Esophagus muscularis mucosa (tissue), 4 donors: ENCODE measurements at regions not wholly inside any gene's neighbourhood (a gene's known extent, or its start where the extent isn't known, plus 50 kb on each side); places are given as distances from the start of the nearest gene placed in this dataset.
"Not testable (repeated sequence)": the region's sequence is repeated elsewhere in the genome, so short reads cannot be mapped to it uniquely, and the experiment has no call there.

Experiments used
- DNase-seq: peaks from one replicate; pipeline ENCODE4 v3.0.0-alpha.2; 2017; ENCODE audit errors: extremely low spot score
- H3K27ac ChIP-seq, 4 donors: fragments of 200-600 bp; sonication (generic); replicated peaks in 1 of 4; 1 replicate in 3 of 4; 2 replicates in 1 of 4; pipeline ENCODE4 v1.5.1; 2016 to 2019; ENCODE audit warnings: mild to moderate bottlenecking in 1 of 4
- H3K27me3 ChIP-seq, 4 donors: fragments of 200-600 bp; sonication (generic); one replicate each; pipeline versions ENCODE4 v1.5.1 to v1.6.0; 2016 to 2019
- H3K36me3 ChIP-seq, 4 donors: fragments of 200-600 bp; sonication (generic); one replicate each; pipeline ENCODE4 v1.5.1; 2016 to 2019
- H3K4me1 ChIP-seq, 4 donors: fragments of 200-600 bp; sonication (generic); one replicate each; pipeline ENCODE4 v1.5.1; 2016 to 2019
- H3K4me3 ChIP-seq, 4 donors: fragments of 200-600 bp; sonication (generic); 1 replicate in 2 of 4; 2 replicates in 2 of 4; pipeline ENCODE4 v1.5.1; 2016 to 2019; ENCODE audit warnings: mild to moderate bottlenecking in 4 of 4, moderate library complexity in 1 of 4
- H3K9me3 ChIP-seq, 4 donors: fragments of 200-600 bp; sonication (generic); 1 replicate in 3 of 4; 2 replicates in 1 of 4; pipeline ENCODE4 v1.5.1; 2016 to 2019
- EP300 ChIP-seq: sonication (generic); formaldehyde crosslinking; IDR thresholded peaks from one replicate; pipeline ENCODE4 v1.6.1; 2017; ENCODE audit warnings: antibody characterized with exemption
- POLR2A ChIP-seq: fragments of 450-650 bp; IDR thresholded peaks from one replicate; pipeline ENCODE4 v1.6.1; 2017; ENCODE audit warnings: antibody characterized with exemption, moderate library complexity, mild to moderate bottlenecking, low read depth
- POLR2AphosphoS5 ChIP-seq, 2 donors: sonication (generic); formaldehyde crosslinking; IDR thresholded peaks; one replicate each; pipeline ENCODE4 v1.6.1; 2017; ENCODE audit warnings: antibody characterized with exemption in 2 of 2
- whole genome bisulfite sequencing: methylation state at CpG from one replicate; pipeline ENCODE4 v1.1.5; 2018; 5-methylcytosine and 5-hydroxymethylcytosine counted together
- intact Hi-C: fragments of 100-400 bp; cut with DNase I; formaldehyde crosslinking; loops from one replicate; pipeline ENCODE4 v1.15.1; 2023
- TF ChIP-seq, protein P1 (sequence below), 3 experiments: fragments of 200-600 bp in 2 of 3; fragments of 450-650 bp in 1 of 3; sonication (generic) in 2 of 3; IDR thresholded peaks; one replicate each; pipeline ENCODE4 v1.5.1; 2017 to 2019; ENCODE audit warnings: antibody characterized with exemption in 3 of 3, mild to moderate bottlenecking in 2 of 3, moderate library complexity in 1 of 3

DNA sequence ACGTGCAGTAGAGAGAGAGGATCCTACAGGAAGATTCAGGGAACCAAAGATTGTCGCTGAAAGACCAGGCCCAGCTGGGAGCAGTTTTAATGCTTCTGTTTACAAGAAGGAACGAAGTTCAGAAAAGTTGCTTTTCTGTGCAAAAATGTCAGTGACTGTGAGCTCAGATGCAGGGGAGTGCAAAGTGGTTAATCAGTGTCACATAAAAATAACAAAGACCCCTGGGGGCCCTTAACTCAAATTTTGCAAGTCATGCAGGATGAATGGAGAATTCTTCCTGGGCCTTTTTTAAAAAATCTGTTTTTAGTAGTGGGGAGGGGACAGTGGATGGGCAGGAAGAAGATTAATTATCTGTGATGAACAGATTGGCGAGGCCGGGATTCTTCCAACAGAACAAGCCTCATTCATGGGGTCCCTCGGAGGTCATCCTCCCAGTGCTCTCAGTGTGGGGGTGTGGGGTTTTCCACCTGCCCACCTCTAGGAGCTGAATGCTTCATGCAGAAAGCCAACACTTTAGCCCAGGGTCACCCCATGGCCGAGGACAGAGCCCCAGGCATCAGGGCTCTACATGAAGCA is 167.2 kb downstream of the UQCRFS1 start:
- H3K9me3 ChIP-seq, result no peaks in the 10 kb centered on the region
- no peaks in the 10 kb centered on the region for H3K4me1 ChIP-seq
- DNase-seq, result no peak
- 42% methylated on average over 6 of the region's 7 CpGs for WGBS
- peaks cover 0 to 6% (median 0%) of the 10 kb centered on the region in 4 donors for H3K27me3 ChIP-seq
- H3K36me3 ChIP-seq, result no peaks in the 10 kb centered on the region
- no peak overlapping the region for H3K27ac ChIP-seq
- no peak for TF ChIP-seq POLR2AphosphoS5 (IDR thresholded peaks at IDR 0.05)
- TF ChIP-seq POLR2A, result no peak
- TF ChIP-seq EP300, result no peak
- TF ChIP-seq, protein P1, sequence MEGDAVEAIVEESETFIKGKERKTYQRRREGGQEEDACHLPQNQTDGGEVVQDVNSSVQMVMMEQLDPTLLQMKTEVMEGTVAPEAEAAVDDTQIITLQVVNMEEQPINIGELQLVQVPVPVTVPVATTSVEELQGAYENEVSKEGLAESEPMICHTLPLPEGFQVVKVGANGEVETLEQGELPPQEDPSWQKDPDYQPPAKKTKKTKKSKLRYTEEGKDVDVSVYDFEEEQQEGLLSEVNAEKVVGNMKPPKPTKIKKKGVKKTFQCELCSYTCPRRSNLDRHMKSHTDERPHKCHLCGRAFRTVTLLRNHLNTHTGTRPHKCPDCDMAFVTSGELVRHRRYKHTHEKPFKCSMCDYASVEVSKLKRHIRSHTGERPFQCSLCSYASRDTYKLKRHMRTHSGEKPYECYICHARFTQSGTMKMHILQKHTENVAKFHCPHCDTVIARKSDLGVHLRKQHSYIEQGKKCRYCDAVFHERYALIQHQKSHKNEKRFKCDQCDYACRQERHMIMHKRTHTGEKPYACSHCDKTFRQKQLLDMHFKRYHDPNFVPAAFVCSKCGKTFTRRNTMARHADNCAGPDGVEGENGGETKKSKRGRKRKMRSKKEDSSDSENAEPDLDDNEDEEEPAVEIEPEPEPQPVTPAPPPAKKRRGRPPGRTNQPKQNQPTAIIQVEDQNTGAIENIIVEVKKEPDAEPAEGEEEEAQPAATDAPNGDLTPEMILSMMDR (IDR thresholded peaks at IDR 0.05), result no peak
- H3K4me3 ChIP-seq, result no peak overlapping the region
- intact Hi-C loops, result no loop called here

DNA sequence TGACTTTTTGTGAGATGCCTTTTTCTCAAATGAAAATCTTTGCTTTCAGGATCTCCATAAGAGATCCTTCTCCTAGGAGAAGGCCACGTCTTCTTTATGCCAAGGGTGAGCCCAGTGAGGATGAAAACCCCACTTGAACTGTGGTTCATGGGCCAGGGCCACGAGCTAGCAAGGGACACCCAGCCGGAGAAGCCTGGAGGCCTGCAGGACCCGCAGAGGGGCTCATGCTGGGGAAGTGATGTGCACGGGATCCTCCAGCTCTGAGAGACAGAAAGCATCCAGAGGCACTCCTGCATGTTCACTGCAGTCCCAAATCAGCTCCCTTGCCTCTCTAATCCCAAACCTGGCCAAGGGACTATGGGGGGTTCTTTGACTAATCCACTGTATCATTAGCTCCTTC is 168.9 kb downstream of the UQCRFS1 start:
- intact Hi-C loops, result no loop called here
- no peak for DNase-seq
- Histone ChIP-seq H3K9me3 (no peaks in the 10 kb centered on the region), H3K36me3 (no peaks in the 10 kb centered on the region), H3K27me3 (peaks cover 0 to 6% (median 0%) of the 10 kb centered on the region in 4 donors), H3K4me3 (no peak overlapping the region), H3K4me1 (peaks cover 0 to 6% (median 0%) of the 10 kb centered on the region in 4 donors), H3K27ac (no peak overlapping the region)
- no peak for TF ChIP-seq EP300
- TF ChIP-seq, protein P1 (IDR thresholded peaks at IDR 0.05), result no peak
- no peak for TF ChIP-seq POLR2AphosphoS5 (IDR thresholded peaks at IDR 0.05)
- TF ChIP-seq POLR2A, result no peak
- 73% methylated on average over 4 of the region's 5 CpGs for WGBS

DNA sequence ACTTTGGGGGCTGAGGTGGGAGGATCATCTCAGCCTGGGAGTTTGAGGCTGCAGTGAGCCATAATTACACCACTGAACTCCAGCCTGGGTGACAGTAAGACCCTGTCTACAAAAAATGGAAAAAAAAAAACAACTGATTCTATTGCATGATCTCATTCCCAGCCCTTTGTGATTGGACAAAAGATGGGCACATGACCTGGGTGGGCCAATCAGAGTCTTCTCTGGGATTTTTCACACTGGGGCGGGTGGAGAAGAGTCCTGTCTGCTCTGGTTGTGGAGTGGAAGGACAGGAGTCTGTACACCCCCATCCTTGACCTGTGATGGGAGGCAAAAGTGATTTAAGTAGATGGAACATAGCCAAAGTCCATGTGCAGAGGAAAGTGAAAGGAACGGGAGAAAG is 170.5 kb downstream of the UQCRFS1 start:
- no peak overlapping the region for H3K27ac ChIP-seq
- DNase-seq, result no peak
- H3K27me3 ChIP-seq, result peaks cover 0 to 6% (median 0%) of the 10 kb centered on the region in 4 donors
- TF ChIP-seq, protein P1 (IDR thresholded peaks at IDR 0.05), result no peak
- TF ChIP-seq POLR2AphosphoS5 (IDR thresholded peaks at IDR 0.05) (no peak), EP300 (no peak), POLR2A (no peak)
- no peak overlapping the region for H3K4me3 ChIP-seq
- intact Hi-C loops, result no loop called here
- H3K4me1 ChIP-seq, result peaks cover 0 to 6% (median 0%) of the 10 kb centered on the region in 4 donors
- 63% methylated on average over 2 of the region's 2 CpGs for WGBS
- H3K36me3 ChIP-seq, result no peaks in the 10 kb centered on the region
- no peaks in the 10 kb centered on the region for H3K9me3 ChIP-seq

DNA sequence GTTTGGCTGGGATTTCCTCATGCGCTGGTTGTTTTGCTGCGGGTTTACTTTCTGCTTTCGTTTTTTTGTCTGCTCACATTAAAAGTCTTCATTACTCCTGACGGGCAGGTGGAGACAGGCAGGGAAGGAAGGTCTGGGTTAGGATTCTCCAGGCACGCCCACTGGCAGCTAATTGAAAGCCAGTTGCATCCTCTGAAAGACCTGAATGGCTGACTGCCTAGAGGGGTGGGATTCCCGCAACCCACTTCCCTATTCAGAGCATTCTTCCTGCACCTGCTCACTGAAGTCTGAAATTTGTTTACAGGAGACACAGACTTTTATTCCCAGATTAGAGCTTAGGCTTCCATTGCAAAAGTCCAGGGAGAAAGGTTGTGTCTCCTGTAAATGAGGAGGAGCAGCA is 172.0 kb downstream of the UQCRFS1 start:
- intact Hi-C loops, result no loop called here
- TF ChIP-seq POLR2AphosphoS5 (IDR thresholded peaks at IDR 0.05) (no peak), POLR2A (no peak), EP300 (no peak)
- TF ChIP-seq, protein P1 (IDR thresholded peaks at IDR 0.05), result no peak
- no peaks in the 10 kb centered on the region for H3K9me3 ChIP-seq
- H3K36me3 ChIP-seq, result no peaks in the 10 kb centered on the region
- H3K4me3 ChIP-seq, result no peak overlapping the region
- H3K4me1 ChIP-seq, result peaks cover 0 to 6% (median 0%) of the 10 kb centered on the region in 4 donors
- no peak overlapping the region for H3K27ac ChIP-seq
- no peak for DNase-seq
- peaks cover 0 to 6% (median 0%) of the 10 kb centered on the region in 4 donors for H3K27me3 ChIP-seq
- WGBS, result 52% methylated on average over 6 of the region's 6 CpGs

DNA sequence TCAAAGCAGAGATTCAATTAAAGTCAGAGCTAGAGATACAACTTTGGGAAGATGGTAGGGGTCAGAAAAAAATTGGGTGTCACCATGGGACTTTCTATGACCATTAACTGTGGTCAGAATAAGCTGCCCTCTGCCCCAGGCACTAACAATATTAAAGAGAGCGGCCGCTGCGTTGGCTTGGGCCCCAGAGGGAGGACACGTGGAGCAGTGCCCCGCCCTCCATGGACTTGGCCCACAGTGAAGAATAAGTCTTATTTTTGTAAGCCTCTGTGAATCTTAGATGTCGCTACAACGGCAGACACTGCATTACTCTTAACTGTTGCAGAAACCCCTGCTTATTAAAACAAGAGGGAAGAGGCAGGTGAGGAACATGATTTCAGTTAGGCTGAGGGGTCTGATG is 172.7 kb downstream of the UQCRFS1 start:
- no peak for DNase-seq
- H3K4me1 ChIP-seq, result peaks cover 0 to 6% (median 0%) of the 10 kb centered on the region in 4 donors
- H3K27ac ChIP-seq, result no peak overlapping the region
- no peak for TF ChIP-seq POLR2AphosphoS5 (IDR thresholded peaks at IDR 0.05)
- TF ChIP-seq, protein P1 (IDR thresholded peaks at IDR 0.05), result no peak
- TF ChIP-seq POLR2A, result no peak
- no peak for TF ChIP-seq EP300
- H3K9me3 ChIP-seq, result no peaks in the 10 kb centered on the region
- intact Hi-C loops, result no loop called here
- 29% methylated on average over 3 of the region's 7 CpGs for WGBS
- H3K36me3 ChIP-seq, result no peaks in the 10 kb centered on the region
- H3K27me3 ChIP-seq, result peaks cover 0 to 6% (median 0%) of the 10 kb centered on the region in 4 donors
- H3K4me3 ChIP-seq, result no peak overlapping the region

DNA sequence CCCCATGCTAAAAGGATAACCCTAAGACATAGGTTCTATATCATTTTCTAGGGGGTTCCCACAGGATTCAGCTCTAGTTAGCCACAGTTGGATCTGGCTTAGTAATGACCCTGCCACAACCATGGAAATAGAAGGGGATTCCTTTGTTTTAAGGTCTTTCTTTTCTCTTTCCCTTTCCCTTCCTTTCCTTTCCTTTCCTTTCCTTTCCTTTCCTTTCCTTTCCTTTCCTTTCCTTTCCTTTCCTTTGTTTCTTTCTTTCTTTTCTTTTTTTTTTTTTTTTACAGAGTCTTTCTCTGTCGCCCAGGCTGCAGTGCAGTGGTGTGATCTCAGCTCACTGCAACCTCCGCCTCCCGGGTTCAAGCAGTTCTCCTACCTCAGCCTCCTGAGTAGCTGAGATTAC is 173.9 kb downstream of the UQCRFS1 start:
- DNase-seq, H3K4me3 ChIP-seq: not testable (repeated sequence)

More for the DNA sequence above, 173.9 kb downstream of the UQCRFS1 start:
- H3K36me3 ChIP-seq, intact Hi-C loops, H3K27ac ChIP-seq, H3K27me3 ChIP-seq, H3K4me1 ChIP-seq, H3K9me3 ChIP-seq: not testable (repeated sequence)
- 74% methylated on average over 3 of the region's 3 CpGs for WGBS
